ENCODE measurements at regions not wholly inside any gene's neighbourhood (a gene's known extent, or its start where the extent isn't known, plus 50 kb on each side); places are given as distances from the start of the nearest gene placed in this dataset.

- TF ChIP-seq FOXM1 (IDR thresholded peaks at IDR 0.05; ENCODE audit: borderline replicate concordance, low read depth) (no peak), CEBPB (IDR thresholded peaks at IDR 0.05) (no peak), NFIC (IDR thresholded peaks at IDR 0.05) (no peak), TCF12 (IDR thresholded peaks at IDR 0.05; ENCODE audit: low read depth) (no peak), REST (IDR thresholded peaks at IDR 0.05; ENCODE audit: low read depth) (no peak)
These were observed 152.6 kb upstream of the C1orf174 start for GRCh38 chr1:4052657-4053056.

GRCh38 chr1:4053160-4053748 is 153.2 kb upstream of the C1orf174 start:
- TF ChIP-seq TEAD4 (IDR thresholded peaks at IDR 0.05) = no peak
- TF ChIP-seq FOXM1 (IDR thresholded peaks at IDR 0.05; ENCODE audit: borderline replicate concordance, low read depth) = no peak
- no peak for TF ChIP-seq TCF12 (IDR thresholded peaks at IDR 0.05; ENCODE audit: low read depth)
- no peak for TF ChIP-seq YY1 (IDR thresholded peaks at IDR 0.05; ENCODE audit: low read depth)
- TF ChIP-seq ZBTB7A (IDR thresholded peaks at IDR 0.05; ENCODE audit: low read depth) = no peak
- TF ChIP-seq TAF1 (IDR thresholded peaks at IDR 0.05; ENCODE audit: low read depth) = no peak
- TF ChIP-seq MAX (IDR thresholded peaks at IDR 0.05) = no peak
- no peak for TF ChIP-seq NFIC (IDR thresholded peaks at IDR 0.05)
- no peak for TF ChIP-seq EGR1 (IDR thresholded peaks at IDR 0.05)

GRCh38 chr1:4053774-4054173 is 153.7 kb upstream of the C1orf174 start:
- TF ChIP-seq ZBTB7A (IDR thresholded peaks at IDR 0.05; ENCODE audit: low read depth) = no peak
- TF ChIP-seq REST (IDR thresholded peaks at IDR 0.05; ENCODE audit: low read depth) = no peak
- TF ChIP-seq MAX (IDR thresholded peaks at IDR 0.05) = no peak
- TF ChIP-seq FOXM1 (IDR thresholded peaks at IDR 0.05; ENCODE audit: borderline replicate concordance, low read depth) = no peak
- no peak for TF ChIP-seq EGR1 (IDR thresholded peaks at IDR 0.05)
- no peak for TF ChIP-seq CREB1 (IDR thresholded peaks at IDR 0.05; ENCODE audit: low read depth)
- TF ChIP-seq RAD21 (IDR thresholded peaks at IDR 0.05; ENCODE audit: low read depth) = no peak
- TF ChIP-seq TEAD4 (IDR thresholded peaks at IDR 0.05) = no peak
- no peak for TF ChIP-seq YY1 (IDR thresholded peaks at IDR 0.05; ENCODE audit: low read depth)
- TF ChIP-seq EP300 (IDR thresholded peaks at IDR 0.05; ENCODE audit: borderline replicate concordance) = no peak

- TF ChIP-seq TCF12 (IDR thresholded peaks at IDR 0.05; ENCODE audit: low read depth) = no peak
- no peak for TF ChIP-seq FOXM1 (IDR thresholded peaks at IDR 0.05; ENCODE audit: borderline replicate concordance, low read depth)
- TF ChIP-seq MAX (IDR thresholded peaks at IDR 0.05) = no peak
- TF ChIP-seq USF1 (IDR thresholded peaks at IDR 0.05) = no peak
- TF ChIP-seq CEBPB (IDR thresholded peaks at IDR 0.05) = no peak
These were observed 155.4 kb upstream of the C1orf174 start for GRCh38 chr1:4055294-4055967.

GRCh38 chr1:4056422-4056821 is 156.3 kb upstream of the C1orf174 start:
- TF ChIP-seq EP300 (IDR thresholded peaks at IDR 0.05; ENCODE audit: borderline replicate concordance) (no peak), REST (IDR thresholded peaks at IDR 0.05; ENCODE audit: low read depth) (no peak), YY1 (IDR thresholded peaks at IDR 0.05; ENCODE audit: low read depth) (no peak), RAD21 (IDR thresholded peaks at IDR 0.05; ENCODE audit: low read depth) (no peak), TAF1 (IDR thresholded peaks at IDR 0.05; ENCODE audit: low read depth) (no peak), TEAD4 (IDR thresholded peaks at IDR 0.05) (no peak), CREB1 (IDR thresholded peaks at IDR 0.05; ENCODE audit: low read depth) (no peak), EGR1 (IDR thresholded peaks at IDR 0.05) (no peak), MAX (IDR thresholded peaks at IDR 0.05) (no peak), TCF12 (IDR thresholded peaks at IDR 0.05; ENCODE audit: low read depth) (no peak), CEBPB (IDR thresholded peaks at IDR 0.05) (no peak)

All from Ishikawa (cell line).